Caco-2 (cell line): ENCODE measurements at regions not wholly inside any gene's neighbourhood (a gene's known extent, or its start where the extent isn't known, plus 50 kb on each side); places are given as distances from the start of the nearest gene placed in this dataset.

Experiments used
- BruUV-seq: library from RNA; stranded (reverse); fragments of 400-500 nt; replicated peaks from 2 replicates; lab custom pipeline; 2021; lab: Mats Ljungman, UMichigan
- CTCF ChIA-PET: fragments of 300-600 bp; sonication (Branson Sonifier 250); formaldehyde crosslinking; loops from one replicate; lab custom pipeline; 2022; ENCODE audit warnings: antibody characterized with exemption; lab: Charles Lee
- POLR2A ChIA-PET: fragments of 300-600 bp; sonication (Branson Sonifier 250); formaldehyde crosslinking; loops from one replicate; lab custom pipeline; 2022; ENCODE audit warnings: antibody characterized with exemption; lab: Charles Lee
- DNase-seq, 2 experiments: peaks; one replicate each; pipeline versions ENCODE4 v3.0.0 to v3.0.0-alpha.2; 2020 to 2022
- H3K27me3 ChIP-seq: replicated peaks from 2 replicates; pipeline ENCODE4 v1.6.0; 2011; ENCODE audit warnings: low read length; ENCODE audit not compliant: control insufficient read depth, insufficient read depth
- H3K36me3 ChIP-seq: 2 replicates; pipeline ENCODE4 v1.5.1; 2011; ENCODE audit warnings: low read length; ENCODE audit not compliant: control insufficient read depth, insufficient read depth
- H3K4me1 ChIP-seq: fragments of 250-450 bp; sonication (Bioruptor Pico); 2 replicates; pipeline ENCODE4 v1.5.1; 2020; ENCODE audit warnings: mild to moderate bottlenecking
- H3K4me3 ChIP-seq: 2 replicates; pipeline ENCODE4 v1.5.1; 2011; ENCODE audit warnings: low read depth, mild to moderate bottlenecking, control low read depth, low read length
- H3K9me3 ChIP-seq: fragments of 250-450 bp; sonication (Bioruptor Pico); 2 replicates; pipeline ENCODE4 v1.5.1; 2020; ENCODE audit warnings: mild to moderate bottlenecking, moderate library complexity
- H3K27ac Mint-ChIP-seq: one replicate; pipeline ENCODE4 v1.8.0; 2022; ENCODE audit warnings: mixed read lengths; ENCODE audit not compliant: unreplicated experiment
- H3K27me3 Mint-ChIP-seq: one replicate; pipeline ENCODE4 v1.8.0; 2022; ENCODE audit warnings: mixed read lengths; ENCODE audit not compliant: insufficient read depth, unreplicated experiment
- H3K36me3 Mint-ChIP-seq: one replicate; pipeline ENCODE4 v1.8.0; 2022; ENCODE audit warnings: mild to moderate bottlenecking, mixed read lengths; ENCODE audit not compliant: insufficient read depth, unreplicated experiment
- H3K4me1 Mint-ChIP-seq: one replicate; pipeline ENCODE4 v1.8.0; 2022; ENCODE audit warnings: low read depth, mixed read lengths; ENCODE audit not compliant: unreplicated experiment
- H3K4me3 Mint-ChIP-seq: one replicate; pipeline ENCODE4 v1.8.0; 2022; ENCODE audit warnings: mild to moderate bottlenecking, moderate library complexity, mixed read lengths; ENCODE audit not compliant: unreplicated experiment
- H3K9me3 Mint-ChIP-seq: one replicate; pipeline ENCODE4 v1.8.0; 2022; ENCODE audit warnings: mixed read lengths; ENCODE audit not compliant: unreplicated experiment
- intact Hi-C: fragments of 100-400 bp; cut with micrococcal nuclease; formaldehyde crosslinking; loops from one replicate; pipeline ENCODE4 v1.10.0; 2022; ENCODE audit not compliant: unreplicated experiment
- TF ChIP-seq, protein P1 (sequence below), 2 experiments: fragments of 200-600 bp in 1 of 2; IDR thresholded peaks; 1 replicate in 1 of 2; 2 replicates in 1 of 2; pipeline versions ENCODE4 v1.5.1 to v1.8.0; 2011 to 2022; ENCODE audit warnings: antibody characterized with exemption in 1 of 2, control low read depth in 1 of 2, inconsistent platforms in 1 of 2, low read depth in 1 of 2, low read length in 1 of 2, mild to moderate bottlenecking in 1 of 2, moderate library complexity in 1 of 2; ENCODE audit not compliant: insufficient read depth in 1 of 2, severe bottlenecking in 1 of 2, unreplicated experiment in 1 of 2

GRCh38 chr5:72613515-72613914 lies 106.3 kb upstream of the ZNF366 start:
- ChIA-PET CTCF (no interaction called here), POLR2A (no interaction called here)
- BruUV-seq = no TSS peak

GRCh38 chr5:72612810-72613209 lies 105.6 kb upstream of the ZNF366 start:
- TF ChIP-seq, protein P1, sequence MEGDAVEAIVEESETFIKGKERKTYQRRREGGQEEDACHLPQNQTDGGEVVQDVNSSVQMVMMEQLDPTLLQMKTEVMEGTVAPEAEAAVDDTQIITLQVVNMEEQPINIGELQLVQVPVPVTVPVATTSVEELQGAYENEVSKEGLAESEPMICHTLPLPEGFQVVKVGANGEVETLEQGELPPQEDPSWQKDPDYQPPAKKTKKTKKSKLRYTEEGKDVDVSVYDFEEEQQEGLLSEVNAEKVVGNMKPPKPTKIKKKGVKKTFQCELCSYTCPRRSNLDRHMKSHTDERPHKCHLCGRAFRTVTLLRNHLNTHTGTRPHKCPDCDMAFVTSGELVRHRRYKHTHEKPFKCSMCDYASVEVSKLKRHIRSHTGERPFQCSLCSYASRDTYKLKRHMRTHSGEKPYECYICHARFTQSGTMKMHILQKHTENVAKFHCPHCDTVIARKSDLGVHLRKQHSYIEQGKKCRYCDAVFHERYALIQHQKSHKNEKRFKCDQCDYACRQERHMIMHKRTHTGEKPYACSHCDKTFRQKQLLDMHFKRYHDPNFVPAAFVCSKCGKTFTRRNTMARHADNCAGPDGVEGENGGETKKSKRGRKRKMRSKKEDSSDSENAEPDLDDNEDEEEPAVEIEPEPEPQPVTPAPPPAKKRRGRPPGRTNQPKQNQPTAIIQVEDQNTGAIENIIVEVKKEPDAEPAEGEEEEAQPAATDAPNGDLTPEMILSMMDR (IDR thresholded peaks at IDR 0.05; ENCODE audit: insufficient read depth in 1 of 2, low read depth in 1 of 2, low read length in 1 of 2, severe bottlenecking in 1 of 2, unreplicated experiment in 1 of 2) = no peak
- Mint-ChIP-seq H3K27me3 (peaks cover 2% of the 10 kb centered on the region), H3K4me1 (peaks cover 5% of the 10 kb centered on the region), H3K36me3 (peaks cover 5% of the 10 kb centered on the region), H3K27ac (no peak overlapping the region), H3K9me3 (no peaks in the 10 kb centered on the region), H3K4me3 (no peak overlapping the region)
- Histone ChIP-seq H3K27me3 (no peaks in the 10 kb centered on the region), H3K4me3 (no peak overlapping the region), H3K9me3 (no peaks in the 10 kb centered on the region; the same call in 1 of the 2 replicates), H3K4me1 (no peaks in the 10 kb centered on the region), H3K36me3 (no peaks in the 10 kb centered on the region)
- no TSS peak for BruUV-seq
- intact Hi-C loops = loop anchor here (10.0 kb wide), 1 partner anchor 232 kb away; no protein-coding TSS in a partner anchor
- ChIA-PET CTCF (no interaction called here), POLR2A (no interaction called here)
- no peak for DNase-seq

More at GRCh38 chr5:72613515-72613914, 106.3 kb upstream of the ZNF366 start:
- H3K27ac Mint-ChIP-seq = no peak overlapping the region
- Histone ChIP-seq H3K27me3 (no peaks in the 10 kb centered on the region), H3K4me1 (no peaks in the 10 kb centered on the region), H3K4me3 (no peak overlapping the region), H3K9me3 (no peaks in the 10 kb centered on the region; the same call in 1 of the 2 replicates), H3K36me3 (no peaks in the 10 kb centered on the region)
- intact Hi-C loops = loop anchor here (10.0 kb wide), 1 partner anchor 231 kb away; no protein-coding TSS in a partner anchor
- H3K27me3 Mint-ChIP-seq = peaks cover 2% of the 10 kb centered on the region
- TF ChIP-seq, protein P1 (IDR thresholded peaks at IDR 0.05; ENCODE audit: insufficient read depth in 1 of 2, low read depth in 1 of 2, low read length in 1 of 2, severe bottlenecking in 1 of 2, unreplicated experiment in 1 of 2) = no peak
- peaks cover 5% of the 10 kb centered on the region for H3K36me3 Mint-ChIP-seq
- H3K9me3 Mint-ChIP-seq = no peaks in the 10 kb centered on the region
- H3K4me3 Mint-ChIP-seq = no peak overlapping the region
- peaks cover 5% of the 10 kb centered on the region for H3K4me1 Mint-ChIP-seq
- DNase-seq = no peak

DNA sequence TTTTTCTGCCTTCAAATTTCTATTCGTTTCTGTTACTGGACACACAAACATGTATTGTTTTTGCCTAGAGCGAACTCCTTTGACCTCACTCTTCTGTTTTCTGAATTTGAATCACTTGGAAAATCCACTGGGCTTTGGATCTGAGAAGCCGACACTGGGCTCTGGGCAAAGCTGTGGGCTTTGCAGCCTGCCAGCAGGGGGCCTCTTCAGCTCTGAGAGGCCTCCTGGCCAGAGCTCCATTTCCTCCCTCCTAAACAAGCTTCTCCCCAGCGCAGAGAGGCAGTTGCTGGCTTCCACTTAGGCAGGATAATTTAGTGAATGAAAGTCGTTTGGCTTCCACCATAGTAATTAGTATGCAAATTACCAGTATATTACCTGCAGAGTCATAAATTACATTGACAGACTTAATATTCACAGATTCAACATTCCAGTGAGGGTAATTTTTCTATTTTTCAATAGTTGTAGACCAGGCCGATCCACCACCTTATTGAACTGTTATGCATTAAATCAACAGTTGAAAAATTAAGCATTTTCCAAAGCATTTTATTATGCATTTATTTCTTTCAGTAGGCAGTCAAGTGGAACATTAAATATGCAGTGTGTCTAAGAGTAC lies 104.0 kb upstream of the ZNF366 start:
- POLR2A ChIA-PET = interaction anchor here (0.7 kb wide), 1 partner anchor 206 kb away, joined by 3 read pairs; the partner anchor contains the start of gene TNPO1
- intact Hi-C loops = loop anchor here (1.0 to 10.0 kb wide), 2 partner anchors 208 to 234 kb away; no protein-coding TSS in a partner anchor

More for the DNA sequence above, 104.0 kb upstream of the ZNF366 start:
- Histone ChIP-seq H3K36me3 (no peaks in the 10 kb centered on the region), H3K4me1 (no peaks in the 10 kb centered on the region), H3K4me3 (no peak overlapping the region), H3K9me3 (no peaks in the 10 kb centered on the region; the same call in 1 of the 2 replicates), H3K27me3 (no peaks in the 10 kb centered on the region)
- Mint-ChIP-seq H3K27me3 (peaks cover 2% of the 10 kb centered on the region), H3K27ac (no peak overlapping the region), H3K4me3 (no peak overlapping the region), H3K4me1 (peaks cover 5% of the 10 kb centered on the region), H3K36me3 (peaks cover 5% of the 10 kb centered on the region), H3K9me3 (no peaks in the 10 kb centered on the region)
- DNase-seq = peak; percentile 63 to 73
- CTCF ChIA-PET = interaction anchor here (0.7 to 2.0 kb wide), 13 partner anchors 9 to 309 kb away, joined by 3 to 53 read pairs (median 5); partner anchors contain the start of gene TNPO1
- TF ChIP-seq, protein P1 (IDR thresholded peaks at IDR 0.05; ENCODE audit: insufficient read depth in 1 of 2, low read depth in 1 of 2, low read length in 1 of 2, severe bottlenecking in 1 of 2, unreplicated experiment in 1 of 2) = peak; percentile 92 to 98
- BruUV-seq = no TSS peak
